ENCODE measurements at regions not wholly inside any gene's neighbourhood (a gene's known extent, or its start where the extent isn't known, plus 50 kb on each side); places are given as distances from the start of the nearest gene placed in this dataset.

- no peak for DNase-seq
- intact Hi-C loops (cut with DNase I), result no loop called here
- Histone ChIP-seq H3K27me3 (no peaks in the 10 kb centered on the region), H3K4me1 (no peaks in the 10 kb centered on the region), H3K9ac (ENCODE audit: low read depth in 2 of 2, low read length in 2 of 2) (no peak overlapping the region), H3K27ac (no peak overlapping the region), H3K36me3 (no peaks in the 10 kb centered on the region), H3K4me3 (no peak overlapping the region), H3K9me3 (no peaks in the 10 kb centered on the region)
- TF ChIP-seq CTCF (IDR thresholded peaks at IDR 0.05), result no peak
Observed at GRCh38 chr2:203798296-203799087, 69.1 kb upstream of the CTLA4 start.

- TF ChIP-seq CTCF (IDR thresholded peaks at IDR 0.05), result no peak
- H3K9ac ChIP-seq (ENCODE audit: low read depth in 2 of 2, low read length in 2 of 2), result no peak overlapping the region
- H3K36me3 ChIP-seq, result no peaks in the 10 kb centered on the region
- no peaks in the 10 kb centered on the region for H3K27me3 ChIP-seq
- no peaks in the 10 kb centered on the region for H3K9me3 ChIP-seq
- no peaks in the 10 kb centered on the region for H3K4me1 ChIP-seq
- no peak overlapping the region for H3K27ac ChIP-seq
- intact Hi-C loops (cut with DNase I), result no loop called here
- DNase-seq, result no peak
- no peak overlapping the region for H3K4me3 ChIP-seq
Observed at GRCh38 chr2:203799908-203800307, 67.7 kb upstream of the CTLA4 start.

- Histone ChIP-seq H3K9me3 (no peaks in the 10 kb centered on the region), H3K9ac (ENCODE audit: low read depth in 2 of 2, low read length in 2 of 2) (no peak overlapping the region), H3K4me3 (no peak overlapping the region), H3K36me3 (no peaks in the 10 kb centered on the region), H3K27ac (no peak overlapping the region), H3K27me3 (no peaks in the 10 kb centered on the region), H3K4me1 (no peaks in the 10 kb centered on the region)
- no peak for TF ChIP-seq CTCF (IDR thresholded peaks at IDR 0.05)
- DNase-seq, result no peak
- intact Hi-C loops (cut with DNase I), result no loop called here
Observed at GRCh38 chr2:203800783-203801182, 66.8 kb upstream of the CTLA4 start.

- no peaks in the 10 kb centered on the region for H3K36me3 ChIP-seq
- H3K9ac ChIP-seq (ENCODE audit: low read depth in 2 of 2, low read length in 2 of 2), result no peak overlapping the region
- H3K27ac ChIP-seq, result no peak overlapping the region
- no peak for DNase-seq
- intact Hi-C loops (cut with DNase I), result no loop called here
- no peak overlapping the region for H3K4me3 ChIP-seq
- H3K4me1 ChIP-seq, result no peaks in the 10 kb centered on the region
- no peak for TF ChIP-seq CTCF (IDR thresholded peaks at IDR 0.05)
- no peaks in the 10 kb centered on the region for H3K27me3 ChIP-seq
- no peaks in the 10 kb centered on the region for H3K9me3 ChIP-seq
Observed at GRCh38 chr2:203802342-203803052, 65.1 kb upstream of the CTLA4 start.

GRCh38 chr2:203803053-203803429, 64.5 kb upstream of the CTLA4 start:
- no peaks in the 10 kb centered on the region for H3K36me3 ChIP-seq
- H3K9ac ChIP-seq (ENCODE audit: low read depth in 2 of 2, low read length in 2 of 2), result no peak overlapping the region
- H3K27ac ChIP-seq, result no peak overlapping the region
- no peak for DNase-seq
- H3K9me3 ChIP-seq, result no peaks in the 10 kb centered on the region
- no peaks in the 10 kb centered on the region for H3K4me1 ChIP-seq
- H3K4me3 ChIP-seq, result no peak overlapping the region
- no peak for TF ChIP-seq CTCF (IDR thresholded peaks at IDR 0.05)
- intact Hi-C loops (cut with DNase I), result no loop called here
- H3K27me3 ChIP-seq, result no peaks in the 10 kb centered on the region
